ENCODE measurements at regions not wholly inside any gene's neighbourhood (a gene's known extent, or its start where the extent isn't known, plus 50 kb on each side); places are given as distances from the start of the nearest gene placed in this dataset.

DNA sequence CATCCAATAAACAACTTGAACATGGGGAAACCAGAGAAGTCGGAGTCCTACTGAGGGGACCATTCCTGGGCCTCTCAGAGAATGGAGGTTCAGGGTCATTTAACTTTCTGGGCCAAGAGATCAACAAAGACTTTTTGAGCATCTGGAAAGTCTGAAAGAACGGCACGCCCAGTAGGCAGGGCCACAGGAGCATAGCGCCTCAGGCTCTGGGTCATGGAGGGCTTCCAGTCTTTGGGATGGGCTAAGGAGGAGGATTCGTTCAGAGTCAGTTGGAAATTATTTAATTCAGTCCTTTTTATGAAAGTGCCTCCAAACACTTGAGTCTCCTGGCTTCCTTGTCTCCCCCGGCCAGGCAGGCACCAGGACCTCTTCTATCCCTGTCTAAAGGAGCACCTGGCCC lies 101.1 kb upstream of the GLI2 start:
- no peak overlapping the region for H3K4ac ChIP-seq (replicated peaks; ENCODE audit: insufficient read length, low read depth, low read length)
- WGBS, 2 experiments (ENCODE audit: extremely low coverage in 1 of 2, insufficient coverage in 1 of 2, insufficient read length in 1 of 2, insufficient replicate concordance in 2 of 2, low coverage in 1 of 2, low lambda C conversion rate in 2 of 2, missing lambda C conversion rate in 1 of 2) = 91% methylated on average over 6 of the region's 6 CpGs; no CpG with 5 or more reads in 1 of the 2 experiments

More for the DNA sequence above, 101.1 kb upstream of the GLI2 start:
- DNase-seq (ENCODE audit: low read depth in 1 of 2, low spot score in 2 of 2) (no peak), FAIRE-seq (no peak)
- Histone ChIP-seq H3K9ac (replicated peaks in 1 of 4; ENCODE audit: extremely low read depth in 1 of 4, low read depth in 3 of 4, low read length in 3 of 4) (no peak overlapping the region), H4K20me1 (replicated peaks in 1 of 2; ENCODE audit: control insufficient read depth in 1 of 2, insufficient read depth in 2 of 2, low read length in 2 of 2) (peaks cover 0 to 2% of the 10 kb centered on the region in 2 experiments), H3K79me2 (ENCODE audit: control insufficient read depth in 1 of 2, insufficient read depth in 2 of 2, low read length in 2 of 2) (no peaks in the 10 kb centered on the region), H2BK12ac (ENCODE audit: low read depth, low read length) (no peak overlapping the region), H3K27ac (ENCODE audit: low read depth, low read length) (no peak overlapping the region), H4K91ac (replicated peaks; ENCODE audit: insufficient read length, low read length) (no peak overlapping the region), H2BK15ac (ENCODE audit: low read length) (no peak overlapping the region), H3K23me2 (ENCODE audit: low read depth, low read length) (peaks cover 2% of the 10 kb centered on the region; the same call in 1 of the 2 replicates), H3K27me3 (replicated peaks in 1 of 4; ENCODE audit: control insufficient read depth in 3 of 4, extremely low read depth in 1 of 4, insufficient read depth in 3 of 4, low read length in 3 of 4) (peaks cover 0 to 15% (median 3%) of the 10 kb centered on the region in 4 experiments; a peak in 4 of 7 replicates), H2BK20ac (ENCODE audit: low read length) (no peak overlapping the region), H2AFZ (ENCODE audit: low read length) (no peak overlapping the region), H3K23ac (ENCODE audit: insufficient read length) (no peak overlapping the region), H4K8ac (ENCODE audit: extremely low read depth, insufficient read depth, low read length) (no peak overlapping the region), H2AK5ac (ENCODE audit: low read depth, low read length) (no peak overlapping the region), H2BK120ac (replicated peaks; ENCODE audit: low read depth, low read length) (no peak overlapping the region), H3K4me3 (ENCODE audit: extremely low read depth in 1 of 4, insufficient read depth in 2 of 4, low read depth in 3 of 4, low read length in 4 of 4) (no peak overlapping the region), H3K56ac (replicated peaks; ENCODE audit: insufficient read length, low read depth, low read length) (no peak overlapping the region), H3K4me2 (ENCODE audit: insufficient read depth in 1 of 2, low read depth in 2 of 2, low read length in 2 of 2) (no peak overlapping the region), H4K5ac (ENCODE audit: insufficient read length, low read depth, low read length) (no peak overlapping the region), H3K36me3 (ENCODE audit: control insufficient read depth in 2 of 4, insufficient read depth in 4 of 4, low read length in 3 of 4) (no peaks in the 10 kb centered on the region), H3K18ac (ENCODE audit: extremely low read depth, low read length) (no peak overlapping the region), H3K9me3 (ENCODE audit: insufficient read depth in 2 of 2, low read depth in 1 of 2, low read length in 1 of 2) (no peaks in the 10 kb centered on the region), H3K79me1 (ENCODE audit: low read depth, low read length) (no peaks in the 10 kb centered on the region), H2BK5ac (ENCODE audit: low read depth, low read length) (no peak overlapping the region), H3K4me1 (replicated peaks in 1 of 4; ENCODE audit: control insufficient read depth in 3 of 4, insufficient read depth in 4 of 4, low read length in 3 of 4) (peaks cover 0 to 4% (median 0%) of the 10 kb centered on the region in 4 experiments; a peak in 1 of 7 replicates), H3K14ac (ENCODE audit: insufficient read length) (no peak overlapping the region)
- ChIA-PET CTCF (ENCODE audit: partially characterized antibody) (interaction anchor here (1.3 kb wide), 1 partner anchor 42 kb away, joined by 5 read pairs; no protein-coding TSS in a partner anchor), POLR2A (ENCODE audit: partially characterized antibody) (interaction anchor here (1.1 kb wide), 1 partner anchor 298 kb away, joined by 3 read pairs; no protein-coding TSS in a partner anchor)
- no peak for TF ChIP-seq MAFK (IDR thresholded peaks at IDR 0.05; ENCODE audit: low read depth, low read length)
- no peak for TF ChIP-seq RNF2 (IDR thresholded peaks at IDR 0.05; ENCODE audit: borderline replicate concordance, low read depth, low read length, missing control alignments, poor library complexity, severe bottlenecking)
- TF ChIP-seq BCL11A (IDR thresholded peaks at IDR 0.05; ENCODE audit: low read depth in 2 of 2, low read length in 2 of 2) = no peak
- TF ChIP-seq GTF2F1 (IDR thresholded peaks at IDR 0.05; ENCODE audit: borderline replicate concordance, low read depth, low read length) = no peak
- TF ChIP-seq CEBPB (IDR thresholded peaks at IDR 0.05; ENCODE audit: low read depth, low read length) = no peak
- no peak for TF ChIP-seq PHF8 (conservative IDR thresholded peaks at IDR 0.05; ENCODE audit: low read depth, low read length)
- no peak for TF ChIP-seq SRF (IDR thresholded peaks at IDR 0.05; ENCODE audit: low read depth, low read length)
- no peak for TF ChIP-seq SP2 (IDR thresholded peaks at IDR 0.05; ENCODE audit: low read length)
- TF ChIP-seq GABPA (IDR thresholded peaks at IDR 0.05; ENCODE audit: borderline replicate concordance, insufficient read depth, low read length) = no peak
- TF ChIP-seq RXRA (IDR thresholded peaks at IDR 0.05; ENCODE audit: insufficient read depth, low read depth, low read length) = no peak
- no peak for TF ChIP-seq EZH2 (IDR thresholded peaks at IDR 0.05; ENCODE audit: low read depth, low read length, severe bottlenecking)
- no peak for TF ChIP-seq KDM1A (IDR thresholded peaks at IDR 0.05; ENCODE audit: borderline replicate concordance, low read length)
- no peak for TF ChIP-seq TAF7 (optimal IDR thresholded peaks at IDR 0.05; ENCODE audit: borderline replicate concordance, low read depth, low read length)
- TF ChIP-seq HDAC2 (IDR thresholded peaks at IDR 0.05; ENCODE audit: borderline replicate concordance in 1 of 2, low read depth in 2 of 2, low read length in 2 of 2) = no peak
